K562 (cell line): ENCODE measurements at regions not wholly inside any gene's neighbourhood (a gene's known extent, or its start where the extent isn't known, plus 50 kb on each side); places are given as distances from the start of the nearest gene placed in this dataset.

Experiments
- ATAC-seq: fragments of 200-7000 bp; cut with Tn5 transposase; 3 replicates; pipeline ENCODE4 v1.9.1; 2020; ENCODE audit warnings: moderate library complexity
- BruUV-seq: library from RNA; stranded (reverse); fragments of 400-500 nt; replicated peaks from 2 replicates; lab custom pipeline; 2021; lab: Mats Ljungman, UMichigan
- CTCF ChIA-PET: fragments of 300-600 bp; formaldehyde crosslinking; extraction: SDS; loops from one replicate; lab custom pipeline; 2021; ENCODE audit warnings: low intra/inter-chr PET ratio; lab: Yijun Ruan, JAX
- POLR2A ChIA-PET: fragments of 300-600, 350-650 bp; sonication (Branson Sonifier 250); formaldehyde crosslinking; extraction: SDS; loops from one replicate; lab custom pipeline; 2021; ENCODE audit warnings: antibody characterized with exemption, inconsistent platforms; lab: Yijun Ruan, JAX
- DNase-seq, 4 experiments: peaks; one replicate each; pipeline versions ENCODE4 v3.0.0 to v3.0.0-alpha.2; 2011 to 2018; ENCODE audit warnings: low spot score in 3 of 4, mixed read lengths in 3 of 4; ENCODE audit errors: extremely low read depth in 1 of 4
- FAIRE-seq: peaks from 2 replicates; lab custom pipeline; 2011; peaks lifted over from hg19 to GRCh38; lab: Jason Lieb, UNC
- H2AFZ ChIP-seq: 2 replicates; pipeline ENCODE4 v1.6.0; 2011; ENCODE audit warnings: low read depth, low read length, control low read depth, inconsistent platforms
- H3K27ac ChIP-seq: fragments of 200-600 bp; 3 replicates; pipeline ENCODE4 v1.8.0; 2011; ENCODE audit warnings: low read depth, mild to moderate bottlenecking, control low read depth, inconsistent platforms, low read length, moderate library complexity, mixed read lengths; ENCODE audit errors: extremely low read depth
- H3K27me3 ChIP-seq, 2 experiments: fragments of 300-600 bp in 1 of 2; 2 replicates in 1 of 2; 3 replicates in 1 of 2; pipeline versions ENCODE4 v1.6.0 to v1.8.0; 2011; ENCODE audit warnings: inconsistent platforms in 2 of 2, low read length in 2 of 2, mild to moderate bottlenecking in 1 of 2, mixed read lengths in 1 of 2, moderate library complexity in 1 of 2; ENCODE audit not compliant: control insufficient read depth in 2 of 2, insufficient read depth in 2 of 2
- H3K36me3 ChIP-seq: fragments of 300-600 bp; 3 replicates; pipeline ENCODE4 v1.8.0; 2011; ENCODE audit warnings: mild to moderate bottlenecking, low read length, inconsistent platforms; ENCODE audit not compliant: control insufficient read depth, insufficient read depth
- H3K4me1 ChIP-seq, 2 experiments: fragments of 200-600 bp in 1 of 2; replicated peaks in 1 of 2; 2 replicates in 1 of 2; 3 replicates in 1 of 2; pipeline versions ENCODE4 v1.5.1 to v1.8.0; 2011; ENCODE audit warnings: inconsistent platforms in 2 of 2, low read length in 2 of 2, mild to moderate bottlenecking in 1 of 2, mixed read lengths in 1 of 2, moderate library complexity in 1 of 2; ENCODE audit not compliant: control insufficient read depth in 2 of 2, insufficient read depth in 2 of 2
- H3K4me2 ChIP-seq: 2 replicates; pipeline ENCODE4 v1.6.1; 2011; ENCODE audit warnings: low read length, control low read depth, inconsistent platforms, mixed read lengths; ENCODE audit not compliant: insufficient read depth
- H3K4me3 ChIP-seq: fragments of 200-600 bp; sonication (generic), shearing (Covaris generic); 2 replicates; pipeline ENCODE4 v1.5.1; 2016; ENCODE audit warnings: control low read depth, inconsistent platforms
- H3K79me2 ChIP-seq: fragments of 200-600 bp; 3 replicates; pipeline ENCODE4 v1.8.0; 2011; ENCODE audit warnings: low read length, inconsistent platforms; ENCODE audit not compliant: control insufficient read depth, insufficient read depth
- H3K9ac ChIP-seq, 2 experiments: 2 replicates each; pipeline versions ENCODE4 v1.6.0 to v1.6.1; 2011; ENCODE audit warnings: low read depth in 2 of 2, low read length in 2 of 2, control low read depth in 1 of 2, inconsistent platforms in 1 of 2, mild to moderate bottlenecking in 1 of 2, mixed read lengths in 1 of 2; ENCODE audit not compliant: insufficient read depth in 1 of 2
- H3K9me1 ChIP-seq: one replicate; pipeline ENCODE4 v1.6.0; 2011; ENCODE audit warnings: inconsistent platforms, mild to moderate bottlenecking, low read length, moderate library complexity; ENCODE audit not compliant: control insufficient read depth, insufficient read depth
- H3K9me3 ChIP-seq: replicated peaks from 2 replicates; pipeline ENCODE4 v1.5.1; 2011; ENCODE audit warnings: low read depth, low read length, inconsistent platforms; ENCODE audit not compliant: control insufficient read depth, insufficient read depth
- H4K20me1 ChIP-seq: replicated peaks from 2 replicates; pipeline ENCODE4 v1.6.1; 2011; ENCODE audit warnings: low read length, inconsistent platforms, mixed read lengths; ENCODE audit not compliant: control insufficient read depth, insufficient read depth
- BCOR ChIP-seq: fragments of 450-650 bp; IDR thresholded peaks from 2 replicates; pipeline ENCODE4 v1.6.1; 2016
- CBFA2T3 ChIP-seq: fragments of 450-650 bp; IDR thresholded peaks from 2 replicates; pipeline ENCODE4 v1.6.1; 2017
- KDM1A ChIP-seq, 2 experiments: fragments of 450-650 bp; IDR thresholded peaks; 2 replicates each; pipeline ENCODE4 v1.6.1; 2016; ENCODE audit warnings: mild to moderate bottlenecking in 2 of 2
- RBM25 ChIP-seq: fragments of 200-400 bp; formaldehyde crosslinking; IDR thresholded peaks from 2 replicates; pipeline ENCODE4 v1.6.1; 2018; ENCODE audit warnings: low read length, low read depth, moderate library complexity; ENCODE audit not compliant: severe bottlenecking
- ZNF76 ChIP-seq: fragments of 250-450 bp; sonication (Bioruptor Pico); IDR thresholded peaks from 2 replicates; pipeline ENCODE4 v1.4.0; 2020; ENCODE audit warnings: mild to moderate bottlenecking, moderate library complexity, borderline replicate concordance
- WGBS: fragments of 100-300 bp; shearing (Covaris generic); methylation state at CpG from one replicate; pipeline ENCODE4 v1.1.6; 2016; ENCODE audit warnings: low coverage, mixed read lengths; ENCODE audit not compliant: insufficient coverage; ENCODE audit errors: missing lambda C conversion rate; 5-methylcytosine and 5-hydroxymethylcytosine counted together
- in situ Hi-C: fragments of 300-500 bp; cut with MboI; formaldehyde crosslinking; loops from 4 replicates; pipeline ENCODE4 v1.15.0; 2018; ENCODE audit warnings: inconsistent platforms, mixed read lengths
- intact Hi-C: fragments of 100-400 bp; cut with micrococcal nuclease; formaldehyde crosslinking; loops from 2 replicates; pipeline ENCODE4 v1.14.2; 2022
- TF ChIP-seq, protein P1 (sequence below): sonication (generic); formaldehyde crosslinking; IDR thresholded peaks from 2 replicates; pipeline ENCODE4 v1.8.1; 2023; ENCODE audit warnings: mild to moderate bottlenecking, missing genetic modification reagents

DNA sequence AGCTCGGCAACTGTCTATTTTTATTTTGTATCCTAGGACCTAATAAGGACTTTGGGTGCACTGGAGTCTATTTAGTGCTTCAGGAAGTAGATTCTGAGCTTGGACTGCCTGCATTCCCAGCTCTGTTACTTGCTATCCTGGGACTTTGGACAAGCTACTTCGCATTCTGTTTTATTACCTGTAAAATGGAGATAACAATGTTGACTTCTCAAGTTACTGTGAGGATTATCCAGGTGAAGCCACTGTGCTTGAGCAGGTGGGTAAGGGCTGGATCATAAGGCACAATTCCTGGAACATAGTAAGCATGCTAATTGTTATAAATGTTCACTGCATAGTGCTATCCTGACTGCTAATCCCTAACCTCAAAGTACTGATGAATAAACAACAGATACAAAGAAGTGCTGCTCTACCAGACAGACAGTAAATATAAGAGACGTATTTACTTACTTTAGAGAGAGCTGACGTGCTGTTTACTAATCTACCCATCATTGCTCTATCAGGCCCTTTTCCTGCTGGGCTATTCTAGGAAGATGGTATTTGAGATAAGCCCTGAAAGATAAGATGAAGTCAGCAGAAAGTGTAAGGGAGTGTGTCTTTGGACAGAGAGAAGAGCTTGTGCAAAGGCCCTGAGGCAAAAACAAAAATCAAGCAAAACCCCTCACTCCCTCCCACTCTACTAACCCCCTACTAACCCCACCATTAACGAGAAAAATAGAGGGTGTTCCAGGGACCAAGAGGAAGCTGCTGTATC is 50.8 kb upstream of the FLT1 start:
- H3K4me2 ChIP-seq, result no peak overlapping the region
- ChIA-PET POLR2A (interaction anchor here (0.5 to 1.1 kb wide), 2 partner anchors 12 to 36 kb away, joined by 3 to 6 read pairs; no protein-coding TSS in a partner anchor), CTCF (no interaction called here)
- H4K20me1 ChIP-seq, result no peaks in the 10 kb centered on the region
- H3K27ac ChIP-seq, result no peak overlapping the region
- DNase-seq (no peak), FAIRE-seq (no peak)
- H3K79me2 ChIP-seq, result no peaks in the 10 kb centered on the region
- no TSS peak for BruUV-seq
- intact Hi-C loops, result no loop called here
- no peak overlapping the region for H3K4me3 ChIP-seq
- 12% methylated on average over 5 of the region's 5 CpGs for WGBS
- H3K9me3 ChIP-seq, result peaks cover 4% of the 10 kb centered on the region
- H3K27me3 ChIP-seq, result peaks cover 0 to 5% of the 10 kb centered on the region in 2 experiments; a peak in 1 of 5 replicates
- H2AFZ ChIP-seq, result no peak overlapping the region
- peak; percentile 27; the same call in 1 of the 2 replicates for TF ChIP-seq BCOR
- 0 out of 2 replicates have a peak, but pooled peaks have one; percentile 8 for TF ChIP-seq CBFA2T3
- peak; percentile 63 for TF ChIP-seq RBM25
- TF ChIP-seq ZNF76, result no peak
- TF ChIP-seq, protein P1, sequence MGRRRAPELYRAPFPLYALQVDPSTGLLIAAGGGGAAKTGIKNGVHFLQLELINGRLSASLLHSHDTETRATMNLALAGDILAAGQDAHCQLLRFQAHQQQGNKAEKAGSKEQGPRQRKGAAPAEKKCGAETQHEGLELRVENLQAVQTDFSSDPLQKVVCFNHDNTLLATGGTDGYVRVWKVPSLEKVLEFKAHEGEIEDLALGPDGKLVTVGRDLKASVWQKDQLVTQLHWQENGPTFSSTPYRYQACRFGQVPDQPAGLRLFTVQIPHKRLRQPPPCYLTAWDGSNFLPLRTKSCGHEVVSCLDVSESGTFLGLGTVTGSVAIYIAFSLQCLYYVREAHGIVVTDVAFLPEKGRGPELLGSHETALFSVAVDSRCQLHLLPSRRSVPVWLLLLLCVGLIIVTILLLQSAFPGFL, result no peak
- TF ChIP-seq KDM1A (IDR thresholded peaks at IDR 0.05), result 0 out of 4 replicates have a peak, but pooled peaks of 1 of the 2 experiments have one; percentile 10
- TF ChIP-seq, all 486 proteins: peak for 4
- Histone ChIP-seq H3K4me1 (peaks cover 0 to 5% of the 10 kb centered on the region in 2 experiments; a peak in 1 of 5 replicates), H3K9me1 (no peaks in the 10 kb centered on the region), H3K36me3 (no peaks in the 10 kb centered on the region), H3K9ac (no peak overlapping the region)
- in situ Hi-C loops, result no loop called here
- no peak for ATAC-seq
